Neuronal stem cell (in vitro differentiated cells): ENCODE measurements at regions not wholly inside any gene's neighbourhood (a gene's known extent, or its start where the extent isn't known, plus 50 kb on each side); places are given as distances from the start of the nearest gene placed in this dataset.

Experiments
- DNase-seq: peaks from one replicate; pipeline ENCODE4 v3.0.0-alpha.2; 2013; ENCODE audit warnings: low spot score
- H2AFZ ChIP-seq: one replicate; pipeline ENCODE4 v1.6.1; 2013; ENCODE audit warnings: mild to moderate bottlenecking, low read length, inconsistent platforms
- H2AK5ac ChIP-seq: 2 replicates; pipeline ENCODE4 v1.6.1; 2013; ENCODE audit warnings: low read depth, mild to moderate bottlenecking, inconsistent platforms, low read length, moderate library complexity, mixed read lengths
- H2BK120ac ChIP-seq: 2 replicates; pipeline ENCODE4 v1.6.1; 2013; ENCODE audit warnings: low read depth, mild to moderate bottlenecking, inconsistent platforms, low read length, moderate library complexity, mixed read lengths
- H2BK12ac ChIP-seq: one replicate; pipeline ENCODE4 v1.6.1; 2013; ENCODE audit warnings: low read length, inconsistent platforms
- H2BK15ac ChIP-seq: 2 replicates; pipeline ENCODE4 v1.6.1; 2013; ENCODE audit warnings: mild to moderate bottlenecking, low read length, inconsistent platforms, mixed read lengths
- H2BK5ac ChIP-seq: one replicate; pipeline ENCODE4 v1.6.1; 2013; ENCODE audit warnings: inconsistent platforms, mild to moderate bottlenecking, low read length, moderate library complexity
- H3K14ac ChIP-seq: one replicate; pipeline ENCODE4 v1.6.1; 2013; ENCODE audit warnings: low read length, inconsistent platforms
- H3K18ac ChIP-seq: 2 replicates; pipeline ENCODE4 v1.6.1; 2013; ENCODE audit warnings: low read length, inconsistent platforms
- H3K23ac ChIP-seq: 2 replicates; pipeline ENCODE4 v1.6.1; 2013; ENCODE audit warnings: low read depth, mild to moderate bottlenecking, mixed read lengths, low read length, inconsistent platforms; ENCODE audit not compliant: poor library complexity
- H3K27ac ChIP-seq: replicated peaks from 3 replicates; pipeline ENCODE4 v1.5.1; 2013; ENCODE audit warnings: low read length, inconsistent platforms
- H3K27me3 ChIP-seq, 3 experiments: 2 replicates each; pipeline ENCODE4 v1.6.1; 2013; ENCODE audit warnings: low read length in 3 of 3, mild to moderate bottlenecking in 2 of 3, inconsistent platforms in 1 of 3, low read depth in 1 of 3, mixed read lengths in 1 of 3, moderate library complexity in 1 of 3; ENCODE audit not compliant: control insufficient read depth in 3 of 3, insufficient read depth in 3 of 3
- H3K36me3 ChIP-seq, 2 donors: replicated peaks in 1 of 2; 2 replicates each; pipeline ENCODE4 v1.6.1; 2013; ENCODE audit warnings: low read length in 2 of 2; ENCODE audit not compliant: control insufficient read depth in 2 of 2, insufficient read depth in 2 of 2
- H3K4ac ChIP-seq: 2 replicates; pipeline ENCODE4 v1.6.1; 2013; ENCODE audit warnings: inconsistent platforms, mild to moderate bottlenecking, low read length, moderate library complexity
- H3K4me1 ChIP-seq, 2 donors: 1 replicate in 1 of 2; 2 replicates in 1 of 2; pipeline ENCODE4 v1.6.1; 2013; ENCODE audit warnings: low read length in 2 of 2, low read depth in 1 of 2; ENCODE audit not compliant: control insufficient read depth in 2 of 2, insufficient read depth in 1 of 2
- H3K4me2 ChIP-seq: one replicate; pipeline ENCODE4 v1.6.1; 2013; ENCODE audit warnings: mild to moderate bottlenecking, low read length, inconsistent platforms; ENCODE audit not compliant: insufficient read depth, poor library complexity, severe bottlenecking
- H3K4me3 ChIP-seq, 2 donors: 2 replicates each; pipeline ENCODE4 v1.5.1; 2013; ENCODE audit warnings: low read length in 2 of 2, mild to moderate bottlenecking in 2 of 2, inconsistent platforms in 1 of 2, moderate library complexity in 1 of 2
- H3K79me1 ChIP-seq: one replicate; pipeline ENCODE4 v1.6.1; 2013; ENCODE audit warnings: low read depth, mild to moderate bottlenecking, inconsistent platforms, low read length, moderate library complexity
- H3K9ac ChIP-seq: one replicate; pipeline ENCODE4 v1.6.1; 2013; ENCODE audit warnings: mild to moderate bottlenecking, low read depth, low read length, inconsistent platforms; ENCODE audit not compliant: poor library complexity
- H3K9me3 ChIP-seq, 2 donors: replicated peaks in 1 of 2; 2 replicates each; pipeline versions ENCODE3 to v1.6.1; 2013; ENCODE audit warnings: low read length in 2 of 2, mild to moderate bottlenecking in 2 of 2, inconsistent platforms in 1 of 2, low read depth in 1 of 2, mixed read lengths in 1 of 2, moderate library complexity in 1 of 2; ENCODE audit not compliant: control insufficient read depth in 2 of 2, insufficient read depth in 1 of 2
- H4K8ac ChIP-seq: one replicate; pipeline ENCODE4 v1.6.1; 2013; ENCODE audit warnings: low read depth, mild to moderate bottlenecking, inconsistent platforms, low read length, moderate library complexity
- H4K91ac ChIP-seq: one replicate; pipeline ENCODE4 v1.6.1; 2013; ENCODE audit warnings: low read length, low read depth, mild to moderate bottlenecking, inconsistent platforms; ENCODE audit not compliant: poor library complexity
- WGBS, 2 donors: extraction: QIAGEN DNeasy Blood & Tissue Kit; methylation state at CpG; one replicate each; pipeline ENCODE4 v1.1.7; 2013; ENCODE audit warnings: missing lambda C conversion rate in 2 of 2, mixed read lengths in 1 of 2; ENCODE audit not compliant: insufficient read length in 2 of 2, insufficient replicate concordance in 1 of 2; ENCODE audit errors: extremely low coverage in 2 of 2; 5-methylcytosine and 5-hydroxymethylcytosine counted together

- no peak overlapping the region for H2AFZ ChIP-seq
- no peak overlapping the region for H3K23ac ChIP-seq
- H3K27ac ChIP-seq, result no peak overlapping the region
- H2AK5ac ChIP-seq, result no peak overlapping the region
- no peak overlapping the region for H4K8ac ChIP-seq
- peaks cover 0 to 8% (median 0%) of the 10 kb centered on the region in 3 experiments for H3K27me3 ChIP-seq
- no peak overlapping the region for H2BK15ac ChIP-seq
- H3K4ac ChIP-seq, result no peak overlapping the region
- H4K91ac ChIP-seq, result no peak overlapping the region
- no peaks in the 10 kb centered on the region for H3K79me1 ChIP-seq
- H2BK5ac ChIP-seq, result no peak overlapping the region
- H2BK12ac ChIP-seq, result no peak overlapping the region
- H3K9ac ChIP-seq, result no peak overlapping the region
- H2BK120ac ChIP-seq, result no peak overlapping the region
- no peaks in the 10 kb centered on the region for H3K36me3 ChIP-seq
- H3K4me1 ChIP-seq, result peaks cover 0 to 7% of the 10 kb centered on the region in 2 donors
- H3K18ac ChIP-seq, result no peak overlapping the region
- no peaks in the 10 kb centered on the region for H3K9me3 ChIP-seq
- H3K4me3 ChIP-seq, result no peak overlapping the region
- no peak overlapping the region for H3K4me2 ChIP-seq
- H3K14ac ChIP-seq, result no peak overlapping the region
- no CpG with 5 or more reads among the region's 9 CpGs for WGBS, 2 donors
- no peak for DNase-seq
Observed at GRCh38 chr5:171537070-171537849, 117.8 kb downstream of the FGF18 start.

GRCh38 chr5:171537923-171538537 is 118.6 kb downstream of the FGF18 start:
- H3K14ac ChIP-seq, result no peak overlapping the region
- DNase-seq, result no peak
- no peak overlapping the region for H3K9ac ChIP-seq
- no peak overlapping the region for H3K27ac ChIP-seq
- H2AFZ ChIP-seq, result no peak overlapping the region
- no peaks in the 10 kb centered on the region for H3K9me3 ChIP-seq
- H3K79me1 ChIP-seq, result no peaks in the 10 kb centered on the region
- WGBS, 2 donors, result no CpG with 5 or more reads among the region's 3 CpGs
- no peaks in the 10 kb centered on the region for H3K36me3 ChIP-seq
- H2BK15ac ChIP-seq, result no peak overlapping the region
- H3K18ac ChIP-seq, result no peak overlapping the region
- no peak overlapping the region for H2BK5ac ChIP-seq
- no peak overlapping the region for H3K4me3 ChIP-seq
- no peak overlapping the region for H2AK5ac ChIP-seq
- no peak overlapping the region for H3K4ac ChIP-seq
- H3K4me1 ChIP-seq, result peaks cover 0 to 7% of the 10 kb centered on the region in 2 donors
- H3K4me2 ChIP-seq, result no peak overlapping the region
- H2BK12ac ChIP-seq, result no peak overlapping the region
- no peak overlapping the region for H4K91ac ChIP-seq
- H3K23ac ChIP-seq, result no peak overlapping the region
- no peak overlapping the region for H4K8ac ChIP-seq
- H3K27me3 ChIP-seq, result peaks cover 0 to 8% (median 0%) of the 10 kb centered on the region in 3 experiments
- no peak overlapping the region for H2BK120ac ChIP-seq

- H3K4ac ChIP-seq, result no peak overlapping the region
- H2AFZ ChIP-seq, result no peak overlapping the region
- H4K91ac ChIP-seq, result no peak overlapping the region
- no peak overlapping the region for H2BK5ac ChIP-seq
- H2BK15ac ChIP-seq, result no peak overlapping the region
- H3K27me3 ChIP-seq, result peaks cover 0 to 11% (median 0%) of the 10 kb centered on the region in 3 experiments
- H3K23ac ChIP-seq, result no peak overlapping the region
- H3K14ac ChIP-seq, result no peak overlapping the region
- no peak overlapping the region for H3K18ac ChIP-seq
- WGBS, 2 donors, result no CpG with 5 or more reads among the region's 4 CpGs
- no peak for DNase-seq
- H2BK12ac ChIP-seq, result no peak overlapping the region
- H3K4me3 ChIP-seq, result no peak overlapping the region
- no peaks in the 10 kb centered on the region for H3K79me1 ChIP-seq
- peaks cover 0 to 7% of the 10 kb centered on the region in 2 donors for H3K4me1 ChIP-seq
- no peak overlapping the region for H3K27ac ChIP-seq
- H4K8ac ChIP-seq, result no peak overlapping the region
- H2BK120ac ChIP-seq, result no peak overlapping the region
- H3K9ac ChIP-seq, result no peak overlapping the region
- no peaks in the 10 kb centered on the region for H3K9me3 ChIP-seq
- H3K4me2 ChIP-seq, result no peak overlapping the region
- H3K36me3 ChIP-seq, result no peaks in the 10 kb centered on the region
- H2AK5ac ChIP-seq, result no peak overlapping the region
Observed at GRCh38 chr5:171538681-171539080, 119.2 kb downstream of the FGF18 start.

DNA sequence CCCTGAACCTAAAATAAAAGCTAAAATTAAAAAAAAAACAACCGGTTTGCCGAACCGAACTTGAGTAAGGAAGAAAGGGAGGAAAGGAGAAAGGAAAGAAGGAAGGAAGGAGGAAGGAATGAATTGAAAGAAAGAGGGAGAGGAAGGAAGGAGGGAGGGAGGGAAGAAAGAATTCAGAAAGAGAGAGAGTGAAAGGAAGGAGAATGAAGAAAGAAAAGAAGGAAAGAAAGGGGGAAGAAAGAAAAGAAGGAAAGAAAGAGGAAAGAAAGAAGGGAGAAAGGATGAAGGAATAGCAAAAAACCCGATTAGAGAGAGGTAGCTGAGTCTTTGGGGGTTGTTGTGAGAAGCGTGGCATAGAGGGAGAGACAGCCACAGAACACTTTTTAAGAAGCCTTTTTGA is 121.4 kb downstream of the FGF18 start:
- WGBS, 2 donors, result no CpG with 5 or more reads among the region's 5 CpGs
- no peak overlapping the region for H4K8ac ChIP-seq
- DNase-seq, result no peak

More for the DNA sequence above, 121.4 kb downstream of the FGF18 start:
- Histone ChIP-seq H4K91ac (no peak overlapping the region), H3K4ac (no peak overlapping the region), H2BK15ac (no peak overlapping the region), H3K4me1 (no peaks in the 10 kb centered on the region), H3K36me3 (no peaks in the 10 kb centered on the region), H3K4me3 (no peak overlapping the region), H3K18ac (no peak overlapping the region), H2AFZ (no peak overlapping the region), H3K4me2 (no peak overlapping the region), H3K23ac (no peak overlapping the region), H3K27me3 (peaks cover 0 to 12% (median 0%) of the 10 kb centered on the region in 3 experiments), H3K9ac (no peak overlapping the region), H2BK12ac (no peak overlapping the region), H2BK5ac (no peak overlapping the region), H2BK120ac (no peak overlapping the region), H3K9me3 (no peaks in the 10 kb centered on the region), H3K14ac (no peak overlapping the region), H3K79me1 (no peaks in the 10 kb centered on the region), H3K27ac (no peak overlapping the region), H2AK5ac (no peak overlapping the region)
